ENCODE measurements at regions not wholly inside any gene's neighbourhood (a gene's known extent, or its start where the extent isn't known, plus 50 kb on each side); places are given as distances from the start of the nearest gene placed in this dataset.

- no peak overlapping the region for H3K4me3 ChIP-seq (ENCODE audit: insufficient read depth, low read depth, low read length)
- H3K27me3 ChIP-seq (ENCODE audit: insufficient read depth, low read length) = no peaks in the 10 kb centered on the region
- H3K27ac ChIP-seq (ENCODE audit: low read depth, low read length) = no peak overlapping the region
- H3K79me2 ChIP-seq (ENCODE audit: insufficient read depth, low read length) = no peaks in the 10 kb centered on the region
- Mint-ChIP-seq H3K9me3 (ENCODE audit: unreplicated experiment) (peaks cover 2% of the 10 kb centered on the region), H3K4me1 (ENCODE audit: low read depth, unreplicated experiment) (peaks cover 3% of the 10 kb centered on the region), H3K27me3 (ENCODE audit: low read depth, unreplicated experiment) (no peaks in the 10 kb centered on the region), H3K4me3 (ENCODE audit: unreplicated experiment) (no peak overlapping the region), H3K27ac (ENCODE audit: unreplicated experiment) (no peak overlapping the region), H3K36me3 (ENCODE audit: low read depth, unreplicated experiment) (no peaks in the 10 kb centered on the region)
- no peaks in the 10 kb centered on the region for H3K36me3 ChIP-seq (ENCODE audit: insufficient read depth, low read length)
- no peaks in the 10 kb centered on the region for H4K20me1 ChIP-seq (ENCODE audit: insufficient read depth, low read length)
- TF ChIP-seq EZH2 (IDR thresholded peaks at IDR 0.05; ENCODE audit: insufficient read depth, low read length) (no peak), CTCF (IDR thresholded peaks at IDR 0.05; ENCODE audit: insufficient read depth, low read depth, low read length) (no peak)
- no peak overlapping the region for H3K4me2 ChIP-seq (ENCODE audit: low read length)
- no peak overlapping the region for H3K9ac ChIP-seq (ENCODE audit: low read length)
- H3K9me3 ChIP-seq (ENCODE audit: insufficient read depth, low read depth, low read length) = no peaks in the 10 kb centered on the region
- FAIRE-seq (no peak), DNase-seq (ENCODE audit: low read depth) (no peak)
- no peak overlapping the region for H2AFZ ChIP-seq (ENCODE audit: low read depth, low read length)
- no peaks in the 10 kb centered on the region for H3K4me1 ChIP-seq (ENCODE audit: insufficient read depth, low read length)
These were observed 84.9 kb upstream of the NRIP1 start for GRCh38 chr21:15149600-15150224.

- no peak overlapping the region for H3K27ac ChIP-seq (ENCODE audit: low read depth, low read length)
- no peaks in the 10 kb centered on the region for H3K9me3 ChIP-seq (ENCODE audit: insufficient read depth, low read depth, low read length)
- H3K36me3 ChIP-seq (ENCODE audit: insufficient read depth, low read length) = no peaks in the 10 kb centered on the region
- FAIRE-seq (no peak), DNase-seq (ENCODE audit: low read depth) (no peak)
- H3K4me1 ChIP-seq (ENCODE audit: insufficient read depth, low read length) = no peaks in the 10 kb centered on the region
- no peak overlapping the region for H3K4me2 ChIP-seq (ENCODE audit: low read length)
- no peak overlapping the region for H3K4me3 ChIP-seq (ENCODE audit: insufficient read depth, low read depth, low read length)
- no peaks in the 10 kb centered on the region for H3K27me3 ChIP-seq (ENCODE audit: insufficient read depth, low read length)
- no peak overlapping the region for H2AFZ ChIP-seq (ENCODE audit: low read depth, low read length)
- Mint-ChIP-seq H3K4me3 (ENCODE audit: unreplicated experiment) (no peak overlapping the region), H3K36me3 (ENCODE audit: low read depth, unreplicated experiment) (no peaks in the 10 kb centered on the region), H3K27ac (ENCODE audit: unreplicated experiment) (no peak overlapping the region), H3K27me3 (ENCODE audit: low read depth, unreplicated experiment) (no peaks in the 10 kb centered on the region), H3K4me1 (ENCODE audit: low read depth, unreplicated experiment) (peaks cover 3% of the 10 kb centered on the region), H3K9me3 (ENCODE audit: unreplicated experiment) (peaks cover 5% of the 10 kb centered on the region)
- H3K9ac ChIP-seq (ENCODE audit: low read length) = no peak overlapping the region
- H3K79me2 ChIP-seq (ENCODE audit: insufficient read depth, low read length) = no peaks in the 10 kb centered on the region
- TF ChIP-seq CTCF (IDR thresholded peaks at IDR 0.05; ENCODE audit: insufficient read depth, low read depth, low read length) (no peak), EZH2 (IDR thresholded peaks at IDR 0.05; ENCODE audit: insufficient read depth, low read length) (no peak)
- H4K20me1 ChIP-seq (ENCODE audit: insufficient read depth, low read length) = no peaks in the 10 kb centered on the region
These were observed 86.7 kb upstream of the NRIP1 start for GRCh38 chr21:15151385-15152103.

DNA sequence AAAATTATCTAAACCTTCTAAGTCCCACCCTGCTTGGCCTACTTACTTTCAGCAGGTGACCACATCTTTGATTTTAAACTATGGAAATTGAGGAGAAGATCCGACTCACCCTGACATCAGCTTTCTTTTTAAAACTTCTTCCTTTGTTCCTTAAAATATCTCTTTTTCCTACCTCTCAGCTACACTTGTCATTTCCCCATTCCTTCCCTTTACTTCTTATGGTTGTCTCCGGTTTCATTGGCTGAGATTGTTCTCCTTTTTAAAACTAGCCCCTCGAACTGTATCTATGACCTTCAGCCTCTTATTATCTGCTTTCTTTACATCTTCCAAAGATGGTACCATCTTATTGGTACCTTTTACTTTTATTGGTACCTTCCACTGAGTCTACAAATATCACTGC lies 87.8 kb upstream of the NRIP1 start:
- Histone ChIP-seq H4K20me1 (ENCODE audit: insufficient read depth, low read length) (no peaks in the 10 kb centered on the region), H3K36me3 (ENCODE audit: insufficient read depth, low read length) (no peaks in the 10 kb centered on the region), H3K4me1 (ENCODE audit: insufficient read depth, low read length) (no peaks in the 10 kb centered on the region), H3K27me3 (ENCODE audit: insufficient read depth, low read length) (no peaks in the 10 kb centered on the region), H3K9ac (ENCODE audit: low read length) (no peak overlapping the region), H3K4me3 (ENCODE audit: insufficient read depth, low read depth, low read length) (no peak overlapping the region), H2AFZ (ENCODE audit: low read depth, low read length) (no peak overlapping the region), H3K9me3 (ENCODE audit: insufficient read depth, low read depth, low read length) (no peaks in the 10 kb centered on the region), H3K4me2 (ENCODE audit: low read length) (no peak overlapping the region), H3K27ac (ENCODE audit: low read depth, low read length) (no peak overlapping the region), H3K79me2 (ENCODE audit: insufficient read depth, low read length) (no peaks in the 10 kb centered on the region)
- Mint-ChIP-seq H3K4me1 (ENCODE audit: low read depth, unreplicated experiment) (peaks cover 3% of the 10 kb centered on the region), H3K27ac (ENCODE audit: unreplicated experiment) (no peak overlapping the region), H3K27me3 (ENCODE audit: low read depth, unreplicated experiment) (no peaks in the 10 kb centered on the region), H3K36me3 (ENCODE audit: low read depth, unreplicated experiment) (peaks cover 1% of the 10 kb centered on the region), H3K9me3 (ENCODE audit: unreplicated experiment) (peaks cover 12% of the 10 kb centered on the region), H3K4me3 (ENCODE audit: unreplicated experiment) (no peak overlapping the region)
- no peak for DNase-seq (ENCODE audit: low read depth)
- TF ChIP-seq EZH2 (IDR thresholded peaks at IDR 0.05; ENCODE audit: insufficient read depth, low read length) = no peak
- no peak for TF ChIP-seq CTCF (IDR thresholded peaks at IDR 0.05; ENCODE audit: insufficient read depth, low read depth, low read length)
- no peak for FAIRE-seq

Measured in astrocyte (in vitro differentiated cells and primary cell).